ENCODE measurements at regions not wholly inside any gene's neighbourhood (a gene's known extent, or its start where the extent isn't known, plus 50 kb on each side); places are given as distances from the start of the nearest gene placed in this dataset.

DNA sequence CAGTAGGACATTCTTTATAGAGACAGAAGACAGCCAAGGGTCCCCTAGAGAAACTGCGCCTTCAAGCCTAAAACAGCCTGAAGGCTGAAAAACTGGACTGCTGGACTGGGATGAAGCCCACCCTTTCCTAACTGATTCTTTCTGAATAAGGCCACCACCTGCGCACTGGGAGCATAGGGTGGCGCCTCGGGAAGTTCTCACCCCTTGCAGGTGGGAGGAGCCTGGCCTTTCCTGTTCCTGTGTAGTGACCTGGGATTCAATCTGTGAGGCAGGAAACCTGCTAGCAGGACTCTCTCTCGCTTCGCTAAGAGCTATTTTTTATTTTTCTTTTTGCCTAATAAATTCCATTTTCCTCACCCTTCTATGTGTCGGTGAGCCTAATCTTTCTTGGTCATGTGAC, 61.8 kb upstream of the KLHL13 start:
- no peaks in the 10 kb centered on the region for H3K4me1 ChIP-seq (replicated peaks in 1 of 2; ENCODE audit: control insufficient read depth in 2 of 2, insufficient read depth in 2 of 2, low read length in 2 of 2)
- no peak overlapping the region for H3K4me2 ChIP-seq (ENCODE audit: insufficient read depth, low read length)
- ChIA-PET POLR2A (interaction anchor here (1.2 kb wide), 1 partner anchor 9 kb away, joined by 6 read pairs; no protein-coding TSS in a partner anchor), CTCF (ENCODE audit: low intra/inter-chr PET ratio) (no interaction called here)
- H3K79me2 ChIP-seq (ENCODE audit: control insufficient read depth, insufficient read depth, low read length) = no peaks in the 10 kb centered on the region
- WGBS (ENCODE audit: insufficient coverage, low coverage, missing lambda C conversion rate) = 11% methylated on average over 4 of the region's 7 CpGs
- intact Hi-C loops (cut with micrococcal nuclease) (no loop called here), in situ Hi-C loops (cut with MboI) (no loop called here)
- H3K27ac ChIP-seq (ENCODE audit: extremely low read depth, low read depth, low read length) = no peak overlapping the region
- FAIRE-seq (no peak), DNase-seq (ENCODE audit: extremely low read depth in 1 of 4, low spot score in 3 of 4) (no peak), ATAC-seq (no peak)
- no TSS peak for BruUV-seq (replicated peaks)
- no peaks in the 10 kb centered on the region for H3K36me3 ChIP-seq (ENCODE audit: control insufficient read depth, insufficient read depth, low read length)
- no peak overlapping the region for H3K4me3 ChIP-seq
- H2AFZ ChIP-seq (ENCODE audit: low read depth, low read length) = no peak overlapping the region
- no peak overlapping the region for H3K9ac ChIP-seq (ENCODE audit: insufficient read depth in 1 of 2, low read depth in 2 of 2, low read length in 2 of 2)
- no peaks in the 10 kb centered on the region for H3K27me3 ChIP-seq (ENCODE audit: control insufficient read depth in 2 of 2, insufficient read depth in 2 of 2, low read length in 2 of 2)
- no peaks in the 10 kb centered on the region for H3K9me1 ChIP-seq (ENCODE audit: control insufficient read depth, insufficient read depth, low read length)
- H3K9me3 ChIP-seq (replicated peaks; ENCODE audit: control insufficient read depth, insufficient read depth, low read depth, low read length) = no peaks in the 10 kb centered on the region
- H4K20me1 ChIP-seq (replicated peaks; ENCODE audit: control insufficient read depth, insufficient read depth, low read length) = no peaks in the 10 kb centered on the region
- no peak for TF ChIP-seq POLR2AphosphoS2 (IDR thresholded peaks at IDR 0.05; ENCODE audit: low read length)
- no peak for TF ChIP-seq GABPB1 (CRISPR knock-in tag; IDR thresholded peaks at IDR 0.05)
- TF ChIP-seq EGR1 (conservative IDR thresholded peaks at IDR 0.05) = no peak
- no peak for TF ChIP-seq CREB1 (IDR thresholded peaks at IDR 0.05)
- TF ChIP-seq CREB1 (CRISPR knock-in tag; IDR thresholded peaks at IDR 0.05) = no peak
- TF ChIP-seq HOMEZ (CRISPR knock-in tag; IDR thresholded peaks at IDR 0.05) = no peak
- TF ChIP-seq IRF2 (CRISPR knock-in tag; IDR thresholded peaks at IDR 0.05) = no peak
- no peak for TF ChIP-seq ZNF280A (IDR thresholded peaks at IDR 0.05; ENCODE audit: low read depth, partially characterized antibody)
- no peak for TF ChIP-seq KLF13 (tag; IDR thresholded peaks at IDR 0.05; ENCODE audit: borderline replicate concordance, low read depth)
- no peak for TF ChIP-seq ZNF277 (CRISPR knock-in tag; IDR thresholded peaks at IDR 0.05; ENCODE audit: borderline replicate concordance)
- no peak for TF ChIP-seq NFRKB (IDR thresholded peaks at IDR 0.05; ENCODE audit: low read depth)
- TF ChIP-seq USF2 (CRISPR knock-in tag; IDR thresholded peaks at IDR 0.05) = no peak
- no peak for TF ChIP-seq GTF2B (IDR thresholded peaks at IDR 0.05; ENCODE audit: extremely low read depth, insufficient read length)
- no peak for TF ChIP-seq CREBBP (IDR thresholded peaks at IDR 0.05; ENCODE audit: low read depth, low read length)
- TF ChIP-seq, protein P1, sequence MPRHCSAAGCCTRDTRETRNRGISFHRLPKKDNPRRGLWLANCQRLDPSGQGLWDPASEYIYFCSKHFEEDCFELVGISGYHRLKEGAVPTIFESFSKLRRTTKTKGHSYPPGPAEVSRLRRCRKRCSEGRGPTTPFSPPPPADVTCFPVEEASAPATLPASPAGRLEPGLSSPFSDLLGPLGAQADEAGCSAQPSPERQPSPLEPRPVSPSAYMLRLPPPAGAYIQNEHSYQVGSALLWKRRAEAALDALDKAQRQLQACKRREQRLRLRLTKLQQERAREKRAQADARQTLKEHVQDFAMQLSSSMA (CRISPR knock-in tag; IDR thresholded peaks at IDR 0.05) = no peak
- TF ChIP-seq ZNF436 (CRISPR knock-in tag; IDR thresholded peaks at IDR 0.05) = no peak
